GM12872 (cell line): ENCODE measurements at regions not wholly inside any gene's neighbourhood (a gene's known extent, or its start where the extent isn't known, plus 50 kb on each side); places are given as distances from the start of the nearest gene placed in this dataset.

Experiments used
- TF ChIP-seq, protein P1 (sequence below): IDR thresholded peaks from 3 replicates; pipeline ENCODE4 v1.5.1; 2011; ENCODE audit warnings: low read depth, mild to moderate bottlenecking, low read length, moderate library complexity; ENCODE audit not compliant: insufficient read depth

DNA sequence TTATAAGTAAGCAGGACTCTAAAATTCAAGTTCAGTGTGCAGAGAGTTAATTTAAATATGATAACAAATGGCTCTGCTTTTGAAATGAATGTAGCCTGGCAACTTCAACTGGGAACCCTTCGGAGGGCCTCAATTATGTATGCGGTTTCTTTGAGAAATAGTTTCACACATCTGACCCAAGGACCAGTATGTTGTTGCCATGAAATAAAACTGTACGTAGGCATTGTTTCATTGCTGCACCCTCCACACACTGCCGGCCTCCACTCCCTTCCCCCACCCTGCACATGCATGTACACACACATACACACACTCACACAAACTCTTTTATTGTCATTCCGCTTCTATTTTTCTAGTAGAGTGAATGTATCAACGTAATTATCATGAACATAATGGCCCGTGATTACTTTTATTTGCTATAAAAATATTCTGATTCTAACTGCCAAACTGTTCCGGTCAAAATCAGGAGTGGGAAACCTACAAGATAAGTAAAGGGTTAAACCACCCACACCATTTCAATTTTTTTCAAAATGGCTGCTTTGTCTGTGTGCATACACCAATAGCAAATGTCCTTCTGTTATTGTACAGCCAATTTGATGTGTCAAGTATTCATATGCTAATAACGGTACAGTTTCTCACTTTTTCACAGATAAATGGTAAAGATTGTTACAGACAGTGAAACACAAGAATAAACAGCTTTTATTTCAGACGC is 215.5 kb upstream of the TMEM161B start:
- TF ChIP-seq, protein P1, sequence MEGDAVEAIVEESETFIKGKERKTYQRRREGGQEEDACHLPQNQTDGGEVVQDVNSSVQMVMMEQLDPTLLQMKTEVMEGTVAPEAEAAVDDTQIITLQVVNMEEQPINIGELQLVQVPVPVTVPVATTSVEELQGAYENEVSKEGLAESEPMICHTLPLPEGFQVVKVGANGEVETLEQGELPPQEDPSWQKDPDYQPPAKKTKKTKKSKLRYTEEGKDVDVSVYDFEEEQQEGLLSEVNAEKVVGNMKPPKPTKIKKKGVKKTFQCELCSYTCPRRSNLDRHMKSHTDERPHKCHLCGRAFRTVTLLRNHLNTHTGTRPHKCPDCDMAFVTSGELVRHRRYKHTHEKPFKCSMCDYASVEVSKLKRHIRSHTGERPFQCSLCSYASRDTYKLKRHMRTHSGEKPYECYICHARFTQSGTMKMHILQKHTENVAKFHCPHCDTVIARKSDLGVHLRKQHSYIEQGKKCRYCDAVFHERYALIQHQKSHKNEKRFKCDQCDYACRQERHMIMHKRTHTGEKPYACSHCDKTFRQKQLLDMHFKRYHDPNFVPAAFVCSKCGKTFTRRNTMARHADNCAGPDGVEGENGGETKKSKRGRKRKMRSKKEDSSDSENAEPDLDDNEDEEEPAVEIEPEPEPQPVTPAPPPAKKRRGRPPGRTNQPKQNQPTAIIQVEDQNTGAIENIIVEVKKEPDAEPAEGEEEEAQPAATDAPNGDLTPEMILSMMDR, result no peak

DNA sequence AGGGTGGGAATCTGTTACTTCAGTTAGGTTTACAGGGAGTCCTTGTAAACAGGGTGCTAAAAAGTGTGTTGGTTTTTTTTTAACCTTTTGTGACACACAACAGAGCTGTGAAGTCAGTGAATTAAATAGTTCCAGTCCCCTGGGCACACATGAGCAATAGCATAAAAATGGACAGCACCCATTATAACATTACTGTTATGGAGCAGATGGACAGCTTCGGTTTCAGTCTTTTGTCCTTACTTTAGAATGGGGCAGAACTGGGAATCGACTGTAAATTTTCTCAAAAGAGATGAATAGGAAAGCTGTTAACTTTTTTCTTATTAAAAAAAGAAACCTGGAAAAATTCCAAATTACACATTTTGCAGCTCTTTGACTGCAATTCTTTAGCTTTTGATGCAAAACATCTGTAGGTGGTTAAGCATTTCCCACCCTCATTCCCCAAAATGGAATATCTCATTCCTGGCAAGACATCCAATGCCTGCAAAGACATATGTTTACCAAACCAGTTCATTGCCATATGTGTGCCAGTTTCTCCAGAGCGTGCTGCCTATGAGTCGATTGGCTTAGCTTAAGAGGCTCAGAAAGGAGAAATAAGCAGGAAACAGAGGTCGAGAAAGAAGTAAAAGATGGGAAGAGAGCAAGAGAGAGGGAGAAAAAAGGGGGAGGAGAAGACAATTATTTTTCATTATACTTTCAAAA is 212.3 kb upstream of the TMEM161B start:
- TF ChIP-seq, protein P1, result no peak

DNA sequence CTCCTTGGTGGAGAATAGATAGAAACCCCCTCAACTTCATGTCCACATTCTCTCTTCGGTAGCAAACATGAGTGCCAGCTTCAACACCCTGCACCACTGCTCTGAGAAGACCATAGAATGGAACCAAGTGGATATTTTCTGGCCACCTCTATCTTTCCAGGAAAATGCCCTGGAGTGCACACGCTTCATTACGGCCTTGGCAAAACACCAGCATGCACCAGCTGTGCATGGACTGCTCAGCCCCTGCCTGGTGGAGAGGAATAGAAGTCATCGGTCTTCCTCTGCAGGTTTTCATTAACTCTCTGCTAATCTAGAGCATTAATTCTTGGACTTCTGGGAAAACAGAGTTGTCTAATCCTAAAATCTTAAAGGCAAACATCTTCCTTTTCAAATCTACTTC is 211.6 kb upstream of the TMEM161B start:
- TF ChIP-seq, protein P1, result no peak

DNA sequence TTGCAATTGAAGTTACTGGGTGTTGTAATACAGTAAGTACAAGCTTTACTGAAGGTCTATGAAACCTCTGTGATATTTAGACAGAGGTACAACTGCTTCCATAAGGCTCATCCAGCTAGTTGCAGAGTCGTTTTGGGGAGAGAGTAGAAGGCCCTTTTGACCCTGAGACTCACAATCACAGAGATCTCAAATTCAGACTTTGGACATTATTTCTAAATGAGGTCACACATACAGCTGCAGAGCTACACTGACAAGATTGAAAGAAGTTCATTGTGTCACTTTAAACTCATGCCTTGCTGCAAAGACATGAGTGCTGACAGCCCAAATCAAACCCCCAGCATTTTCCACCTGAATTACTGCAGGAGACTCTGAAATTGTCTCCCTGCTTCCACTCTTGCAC is 205.9 kb upstream of the TMEM161B start:
- TF ChIP-seq, protein P1, result no peak

DNA sequence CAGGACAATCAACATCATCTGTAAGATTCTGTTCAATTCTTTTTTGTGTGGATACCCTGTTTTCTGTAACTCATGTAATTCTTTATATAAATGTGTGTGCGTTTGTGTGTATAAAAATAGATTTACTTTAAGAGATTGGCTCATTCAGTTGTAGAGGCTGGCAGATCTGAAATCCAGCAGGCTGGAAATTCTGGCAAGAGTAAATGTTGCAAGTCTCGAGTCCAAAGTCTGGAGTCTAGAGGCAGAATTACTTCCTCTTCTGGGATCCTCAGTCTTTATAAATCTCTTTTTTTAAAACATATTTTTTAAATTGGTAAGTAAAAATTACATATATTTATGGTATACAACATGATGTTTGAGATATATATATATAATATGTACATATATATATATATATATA is 202.1 kb upstream of the TMEM161B start:
- TF ChIP-seq, protein P1, result no peak

DNA sequence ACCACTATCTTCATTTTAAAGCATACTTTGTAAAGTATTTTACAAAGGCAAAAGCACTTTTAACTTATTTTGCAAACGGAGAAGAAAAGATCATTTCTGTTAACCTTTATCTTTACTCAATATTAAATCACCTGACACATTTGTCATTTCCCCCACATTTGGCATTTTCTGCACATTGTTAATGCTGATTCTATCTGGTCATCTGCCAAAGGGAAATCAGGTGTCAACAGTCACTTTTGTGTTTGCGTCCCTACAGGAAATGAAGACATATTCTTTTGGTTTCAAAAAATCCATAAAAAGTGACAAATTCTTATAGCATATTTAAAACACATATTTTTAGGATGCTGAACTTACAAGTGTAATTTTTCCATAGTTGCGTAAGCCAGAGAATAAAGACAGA is 191.3 kb upstream of the TMEM161B start:
- TF ChIP-seq, protein P1, result no peak

DNA sequence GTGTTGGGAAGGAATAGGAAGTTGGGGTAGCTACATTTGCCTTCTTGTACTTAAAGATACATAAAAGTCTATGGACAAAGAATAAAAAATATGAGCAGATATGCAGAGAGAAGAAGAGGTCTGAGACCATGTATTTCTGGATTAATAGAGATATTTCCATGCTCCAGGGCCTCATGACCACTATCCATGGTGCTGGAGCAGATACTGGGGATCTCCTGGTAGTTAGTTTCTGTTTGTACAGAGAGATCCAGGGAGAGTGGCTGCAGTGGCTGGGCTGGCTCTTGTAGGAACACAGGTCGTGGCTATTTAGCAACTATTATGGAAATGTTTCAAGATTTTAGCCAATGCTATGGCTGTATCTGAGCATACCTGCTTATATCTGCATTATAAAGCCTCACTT is 184.2 kb upstream of the TMEM161B start:
- TF ChIP-seq, protein P1, result no peak
